ENCODE measurements at regions not wholly inside any gene's neighbourhood (a gene's known extent, or its start where the extent isn't known, plus 50 kb on each side); places are given as distances from the start of the nearest gene placed in this dataset.

DNA sequence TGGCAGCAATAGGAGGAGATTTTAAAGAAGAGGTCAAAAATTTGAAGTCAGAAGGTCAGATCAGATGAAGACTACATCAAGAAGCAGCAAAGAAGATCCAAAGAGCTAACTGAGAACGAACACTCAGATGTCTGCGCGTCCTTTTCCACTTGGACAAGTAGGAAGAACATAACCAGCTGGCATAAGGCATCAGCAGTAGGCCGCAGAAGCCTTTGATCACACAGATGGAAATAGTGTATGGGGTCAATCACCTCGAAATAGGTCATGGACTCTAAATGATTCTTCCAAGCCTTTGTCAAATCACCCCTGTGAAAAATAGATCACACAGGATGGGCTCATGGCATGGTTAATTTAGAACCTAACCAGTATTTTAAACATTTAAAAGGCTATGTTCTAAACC, 56.4 kb upstream of the TOM1L1 start:
- no peak for DNase-seq

DNA sequence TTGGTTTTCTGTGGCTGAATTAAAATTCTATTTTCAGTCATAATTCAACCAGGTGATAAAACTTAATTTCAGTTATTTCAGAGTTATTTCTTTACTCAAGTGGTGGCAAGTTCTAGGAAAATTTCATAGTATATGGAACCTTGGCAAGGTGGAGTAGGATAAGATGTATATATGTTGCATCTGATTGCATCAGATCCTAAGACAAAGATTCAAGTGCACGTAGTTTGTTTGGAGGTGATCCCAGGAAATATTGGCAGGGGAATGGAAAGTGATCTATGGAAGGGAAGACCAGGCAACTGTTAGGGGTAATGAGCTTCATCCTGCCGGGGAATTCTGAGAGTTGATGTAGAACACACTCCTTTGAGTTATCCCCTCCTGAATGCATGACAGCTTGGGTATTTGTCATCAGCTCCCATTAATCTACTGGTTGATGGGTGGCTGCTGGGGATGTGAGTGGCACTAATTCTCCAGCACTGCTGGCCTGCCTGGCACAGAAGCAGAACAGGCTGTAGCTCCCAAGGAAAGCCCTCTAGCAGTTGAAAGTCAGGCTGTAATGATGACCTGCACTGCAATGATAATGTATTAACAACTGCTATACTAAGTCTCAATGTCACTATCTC, 52.2 kb upstream of the TOM1L1 start:
- DNase-seq: no peak

- DNase-seq: no peak
Observed at GRCh38 chr17:54849660-54850059, 51.0 kb upstream of the TOM1L1 start.
